Esophagus squamous epithelium (tissue), 4 donors: ENCODE measurements at regions not wholly inside any gene's neighbourhood (a gene's known extent, or its start where the extent isn't known, plus 50 kb on each side); places are given as distances from the start of the nearest gene placed in this dataset.

Source experiments
- CTCF ChIP-seq, 6 experiments: fragments of 450-650 bp in 4 of 6; fragments of 200-600 bp in 2 of 6; sonication (generic) in 2 of 6; IDR thresholded peaks; one replicate each; pipeline ENCODE4 v1.5.1; 2016 to 2019; ENCODE audit warnings: antibody characterized with exemption in 6 of 6, mild to moderate bottlenecking in 4 of 6, moderate library complexity in 4 of 6
- POLR2A ChIP-seq, 4 donors: fragments of 450-650 bp; IDR thresholded peaks; one replicate each; pipeline ENCODE4 v1.6.1; 2017; ENCODE audit warnings: antibody characterized with exemption in 4 of 4, mild to moderate bottlenecking in 4 of 4, moderate library complexity in 3 of 4

GRCh38 chr22:44561139-44561840 is 63.3 kb upstream of the RTL6 start:
- TF ChIP-seq CTCF (IDR thresholded peaks at IDR 0.05) (no peak), POLR2A (IDR thresholded peaks at IDR 0.05) (no peak)
